Superior temporal gyrus (tissue), 1 donor: ENCODE measurements at regions not wholly inside any gene's neighbourhood (a gene's known extent, or its start where the extent isn't known, plus 50 kb on each side); places are given as distances from the start of the nearest gene placed in this dataset.
"Not testable (repeated sequence)": the region's sequence is repeated elsewhere in the genome, so short reads cannot be mapped to it uniquely, and the experiment has no call there.

ENCODE experiments used
- DNase-seq: peaks from one replicate; pipeline ENCODE4 v3.0.0-alpha.2; 2016; ENCODE audit errors: extremely low spot score

GRCh38 chr9:89861371-89861770, 256.6 kb downstream of the GADD45G start:
- DNase-seq = not testable (repeated sequence)

- no peak for DNase-seq
Measured at GRCh38 chr9:89862316-89862715, 257.5 kb downstream of the GADD45G start.

GRCh38 chr9:89863141-89863540, 258.3 kb downstream of the GADD45G start:
- DNase-seq = no peak

- DNase-seq = no peak
Measured at GRCh38 chr9:89863837-89864236, 259.0 kb downstream of the GADD45G start.

- no peak for DNase-seq
Measured at GRCh38 chr9:89864257-89864656, 259.4 kb downstream of the GADD45G start.

- DNase-seq = no peak
Measured at GRCh38 chr9:89864731-89865130, 259.9 kb downstream of the GADD45G start.

GRCh38 chr9:89865357-89865756, 260.5 kb downstream of the GADD45G start:
- no peak for DNase-seq

- DNase-seq = no peak
Measured at GRCh38 chr9:89865981-89866380, 261.2 kb downstream of the GADD45G start.

- DNase-seq = no peak
Measured at GRCh38 chr9:89866701-89867100, 261.9 kb downstream of the GADD45G start.

- no peak for DNase-seq
Measured at GRCh38 chr9:89868100-89868499, 263.3 kb downstream of the GADD45G start.

- no peak for DNase-seq
Measured at GRCh38 chr9:89869793-89870580, 265.2 kb downstream of the GADD45G start.

GRCh38 chr9:89871871-89872331, 267.1 kb downstream of the GADD45G start:
- DNase-seq = no peak

- DNase-seq = no peak
Measured at GRCh38 chr9:89872426-89872912, 267.7 kb downstream of the GADD45G start.

GRCh38 chr9:89872913-89873707, 268.3 kb downstream of the GADD45G start:
- DNase-seq = no peak

GRCh38 chr9:89873801-89874200, 269.0 kb downstream of the GADD45G start:
- DNase-seq = no peak

- DNase-seq = no peak
Measured at GRCh38 chr9:89874351-89875321, 269.8 kb downstream of the GADD45G start.

- no peak for DNase-seq
Measured at GRCh38 chr9:89877051-89878002, 272.5 kb downstream of the GADD45G start.

GRCh38 chr9:89878003-89878411, 273.2 kb downstream of the GADD45G start:
- DNase-seq = no peak

GRCh38 chr9:89878687-89879086, 273.9 kb downstream of the GADD45G start:
- DNase-seq = no peak

- no peak for DNase-seq
Measured at GRCh38 chr9:89879276-89879675, 274.5 kb downstream of the GADD45G start.
